HEK293 (cell line): ENCODE measurements at regions not wholly inside any gene's neighbourhood (a gene's known extent, or its start where the extent isn't known, plus 50 kb on each side); places are given as distances from the start of the nearest gene placed in this dataset.

ENCODE experiments used
- CTCF ChIA-PET: fragments of 350-600 bp; formaldehyde crosslinking; extraction: SDS; loops from one replicate; lab custom pipeline; 2021; ENCODE audit warnings: antibody characterized with exemption; lab: Yijun Ruan, JAX
- POLR2A ChIA-PET: fragments of 300-600 bp; formaldehyde crosslinking; extraction: SDS; loops from one replicate; lab custom pipeline; 2020; ENCODE audit warnings: antibody characterized with exemption, inconsistent platforms; lab: Yijun Ruan, JAX
- H3K27ac ChIP-seq: fragments of 200-500 bp; sonication (Bioruptor generic); 2 replicates; pipeline ENCODE4 v1.5.1; 2014; ENCODE audit warnings: low read depth, low read length, control low read depth, inconsistent platforms; ENCODE audit errors: extremely low read depth
- H3K36me3 ChIP-seq, 2 experiments: fragments of 200-500 bp in 1 of 2; sonication (Bioruptor generic) in 1 of 2; 1 replicate in 1 of 2; 2 replicates in 1 of 2; pipeline ENCODE4 v1.5.1; 2014 to 2017; ENCODE audit warnings: inconsistent platforms in 2 of 2, low read length in 2 of 2; ENCODE audit not compliant: control insufficient read depth in 2 of 2, insufficient read depth in 1 of 2
- H3K4me1 ChIP-seq: fragments of 200-500 bp; sonication (Bioruptor generic); 2 replicates; pipeline ENCODE4 v1.5.1; 2014; ENCODE audit warnings: mild to moderate bottlenecking, low read length, inconsistent platforms; ENCODE audit not compliant: control insufficient read depth, insufficient read depth
- H3K4me3 ChIP-seq: 2 replicates; pipeline ENCODE4 v1.5.1; 2011; ENCODE audit warnings: low read depth, mild to moderate bottlenecking, control low read depth, low read length, moderate library complexity
- H3K9me3 ChIP-seq: fragments of 200-500 bp; sonication (Bioruptor generic); 2 replicates; pipeline ENCODE4 v1.5.1; 2014; ENCODE audit warnings: low read depth, low read length, inconsistent platforms; ENCODE audit not compliant: control insufficient read depth, insufficient read depth
- HOXA7 ChIP-seq: sonication (generic); formaldehyde crosslinking; IDR thresholded peaks from 2 replicates; pipeline ENCODE4 v1.8.1; 2022; ENCODE audit warnings: missing genetic modification reagents, borderline replicate concordance
- IKZF3 ChIP-seq: fragments of 450-650 bp; IDR thresholded peaks from 2 replicates; pipeline ENCODE4 v1.5.0; 2018; ENCODE audit warnings: missing biosample characterization, mild to moderate bottlenecking, missing genetic modification characterization, moderate library complexity
- PATZ1 ChIP-seq: fragments of 450-650 bp; formaldehyde crosslinking; IDR thresholded peaks from 2 replicates; pipeline ENCODE4 v1.5.1; 2016; ENCODE audit warnings: missing biosample characterization, missing genetic modification characterization
- RBAK ChIP-seq: fragments of 450-650 bp; formaldehyde crosslinking; IDR thresholded peaks from 2 replicates; pipeline ENCODE4 v1.5.1; 2016; ENCODE audit warnings: missing biosample characterization, missing genetic modification characterization
- SP7 ChIP-seq: fragments of 450-650 bp; formaldehyde crosslinking; IDR thresholded peaks from 2 replicates; pipeline ENCODE4 v1.5.1; 2016; ENCODE audit warnings: missing biosample characterization, missing genetic modification characterization
- ZBTB44 ChIP-seq: fragments of 450-650 bp; IDR thresholded peaks from 2 replicates; pipeline ENCODE4 v1.5.1; 2018; ENCODE audit warnings: missing biosample characterization, mild to moderate bottlenecking, missing genetic modification characterization
- ZNF121 ChIP-seq: fragments of 450-650 bp; formaldehyde crosslinking; IDR thresholded peaks from 2 replicates; pipeline ENCODE4 v1.5.1; 2016; ENCODE audit warnings: missing biosample characterization, missing genetic modification characterization
- ZNF138 ChIP-seq: fragments of 450-650 bp; formaldehyde crosslinking; IDR thresholded peaks from 2 replicates; pipeline ENCODE4 v1.5.1; 2016; ENCODE audit warnings: missing biosample characterization, missing genetic modification characterization, borderline replicate concordance
- ZNF146 ChIP-seq: fragments of 450-650 bp; formaldehyde crosslinking; IDR thresholded peaks from 2 replicates; pipeline ENCODE4 v1.5.1; 2016; ENCODE audit warnings: missing biosample characterization, missing genetic modification characterization
- ZNF155 ChIP-seq: fragments of 450-650 bp; formaldehyde crosslinking; IDR thresholded peaks from 2 replicates; pipeline ENCODE4 v1.5.1; 2016; ENCODE audit warnings: missing biosample characterization, missing genetic modification characterization
- ZNF214 ChIP-seq: fragments of 450-650 bp; formaldehyde crosslinking; IDR thresholded peaks from 2 replicates; pipeline ENCODE4 v1.5.1; 2017; ENCODE audit warnings: missing biosample characterization, mild to moderate bottlenecking, missing genetic modification characterization, borderline replicate concordance
- ZNF248 ChIP-seq: fragments of 450-650 bp; formaldehyde crosslinking; IDR thresholded peaks from 2 replicates; pipeline ENCODE4 v1.5.1; 2017; ENCODE audit warnings: missing biosample characterization, missing genetic modification characterization
- ZNF280C ChIP-seq: fragments of 450-650 bp; formaldehyde crosslinking; IDR thresholded peaks from 2 replicates; pipeline ENCODE4 v1.5.1; 2016; ENCODE audit warnings: missing biosample characterization, missing genetic modification characterization
- ZNF335 ChIP-seq: fragments of 450-650 bp; formaldehyde crosslinking; conservative IDR thresholded peaks from 2 replicates; pipeline ENCODE4 v1.5.1; 2016; ENCODE audit warnings: missing biosample characterization, missing genetic modification characterization
- ZNF366 ChIP-seq: fragments of 450-650 bp; formaldehyde crosslinking; conservative IDR thresholded peaks from 2 replicates; pipeline ENCODE4 v1.5.1; 2016; ENCODE audit warnings: missing biosample characterization, missing genetic modification characterization
- ZNF398 ChIP-seq: fragments of 450-650 bp; formaldehyde crosslinking; IDR thresholded peaks from 2 replicates; pipeline ENCODE4 v1.5.1; 2017; ENCODE audit warnings: missing biosample characterization, missing genetic modification characterization
- ZNF433 ChIP-seq: fragments of 450-650 bp; formaldehyde crosslinking; IDR thresholded peaks from 2 replicates; pipeline ENCODE4 v1.5.1; 2016; ENCODE audit warnings: missing biosample characterization, missing genetic modification characterization, low read depth
- ZNF549 ChIP-seq: fragments of 450-650 bp; IDR thresholded peaks from 2 replicates; pipeline ENCODE4 v1.5.1; 2018; ENCODE audit warnings: missing biosample characterization, missing genetic modification characterization, mild to moderate bottlenecking, inconsistent platforms, moderate library complexity
- ZNF561 ChIP-seq: fragments of 450-650 bp; IDR thresholded peaks from 2 replicates; pipeline ENCODE4 v1.5.1; 2018; ENCODE audit warnings: missing biosample characterization, missing genetic modification characterization, borderline replicate concordance
- ZNF596 ChIP-seq: fragments of 450-650 bp; IDR thresholded peaks from 2 replicates; pipeline ENCODE4 v1.5.0; 2018; ENCODE audit warnings: missing biosample characterization, mild to moderate bottlenecking, missing genetic modification characterization, moderate library complexity
- ZNF600 ChIP-seq: fragments of 450-650 bp; formaldehyde crosslinking; IDR thresholded peaks from 2 replicates; pipeline ENCODE4 v1.5.1; 2016; ENCODE audit warnings: missing biosample characterization, missing genetic modification characterization
- ZNF621 ChIP-seq: fragments of 450-650 bp; formaldehyde crosslinking; IDR thresholded peaks from 2 replicates; pipeline ENCODE4 v1.5.1; 2017; ENCODE audit warnings: missing biosample characterization, missing genetic modification characterization
- ZNF658 ChIP-seq: fragments of 450-650 bp; formaldehyde crosslinking; IDR thresholded peaks from 2 replicates; pipeline ENCODE4; 2016; ENCODE audit warnings: missing biosample characterization, missing genetic modification characterization
- ZNF701 ChIP-seq: fragments of 450-650 bp; formaldehyde crosslinking; IDR thresholded peaks from 2 replicates; pipeline ENCODE4 v1.5.1; 2016; ENCODE audit warnings: missing biosample characterization, missing genetic modification characterization
- ZXDB ChIP-seq: fragments of 450-650 bp; formaldehyde crosslinking; IDR thresholded peaks from 2 replicates; pipeline ENCODE4 v1.5.1; 2016; ENCODE audit warnings: missing biosample characterization, missing genetic modification characterization

GRCh38 chr4:52266537-52267137 is 215.5 kb downstream of the SPATA18 start:
- POLR2A ChIA-PET = no interaction called here
- H3K27ac ChIP-seq = no peak overlapping the region

GRCh38 chr4:52269761-52270160 is 218.7 kb downstream of the SPATA18 start:
- Histone ChIP-seq H3K9me3 (no peaks in the 10 kb centered on the region), H3K4me3 (no peak overlapping the region)
- POLR2A ChIA-PET = no interaction called here
- TF ChIP-seq HOXA7 (CRISPR knock-in tag) = no peak
- TF ChIP-seq ZBTB44 = no peak
- TF ChIP-seq ZXDB (tag by site-specific recombination) = no peak
- no peak for TF ChIP-seq ZNF366 (tag by site-specific recombination)
- TF ChIP-seq ZNF600 (tag by site-specific recombination) = no peak
- TF ChIP-seq IKZF3 (tag by site-specific recombination) = no peak

More at GRCh38 chr4:52266537-52267137, 215.5 kb downstream of the SPATA18 start:
- TF ChIP-seq RBAK (tag by site-specific recombination) (no peak), ZNF280C (tag by site-specific recombination) (no peak), ZNF701 (no peak), PATZ1 (tag by site-specific recombination) (no peak), ZNF549 (no peak), ZNF214 (no peak), SP7 (no peak), ZNF146 (no peak), ZNF121 (tag by site-specific recombination) (no peak), ZNF335 (no peak), ZNF155 (tag by site-specific recombination) (no peak), ZNF248 (tag by site-specific recombination) (no peak), ZNF658 (tag by site-specific recombination) (no peak), ZNF138 (no peak), ZNF398 (no peak), ZNF596 (no peak), ZNF433 (tag by site-specific recombination) (no peak), ZNF621 (tag by site-specific recombination) (no peak), ZNF561 (tag by site-specific recombination) (no peak)
- H3K4me1 ChIP-seq = no peaks in the 10 kb centered on the region
- CTCF ChIA-PET = no interaction called here
- no peaks in the 10 kb centered on the region for H3K9me3 ChIP-seq
- H3K36me3 ChIP-seq = no peaks in the 10 kb centered on the region
- no peak overlapping the region for H3K4me3 ChIP-seq

More at GRCh38 chr4:52269761-52270160, 218.7 kb downstream of the SPATA18 start:
- no peak overlapping the region for H3K27ac ChIP-seq
- no peaks in the 10 kb centered on the region for H3K36me3 ChIP-seq
- H3K4me1 ChIP-seq = no peaks in the 10 kb centered on the region
- CTCF ChIA-PET = no interaction called here
